ENCODE measurements at regions not wholly inside any gene's neighbourhood (a gene's known extent, or its start where the extent isn't known, plus 50 kb on each side); places are given as distances from the start of the nearest gene placed in this dataset.
"Not testable (repeated sequence)": the region's sequence is repeated elsewhere in the genome, so short reads cannot be mapped to it uniquely, and the experiment has no call there.

DNA sequence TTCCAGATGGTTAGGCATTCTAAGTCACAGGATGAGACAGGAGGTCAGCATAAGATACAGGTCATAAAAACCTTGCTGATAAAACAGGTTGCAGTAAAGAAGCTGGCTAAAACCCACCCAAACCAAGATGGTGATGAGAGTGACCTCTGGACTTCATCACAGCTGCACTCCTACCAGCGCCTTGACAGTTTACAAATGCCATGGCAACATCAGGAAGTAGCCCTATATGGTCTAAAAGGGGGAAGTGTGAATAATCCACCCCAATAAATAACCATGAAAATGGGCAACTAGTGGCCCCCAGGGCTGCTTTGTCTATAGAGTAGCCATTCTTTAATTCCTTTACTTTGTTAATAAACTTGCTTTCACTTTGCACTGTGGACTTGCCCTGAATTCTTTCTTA is 1448.4 kb downstream of the KCNT2 start:
- not testable (repeated sequence) for DNase-seq

DNA sequence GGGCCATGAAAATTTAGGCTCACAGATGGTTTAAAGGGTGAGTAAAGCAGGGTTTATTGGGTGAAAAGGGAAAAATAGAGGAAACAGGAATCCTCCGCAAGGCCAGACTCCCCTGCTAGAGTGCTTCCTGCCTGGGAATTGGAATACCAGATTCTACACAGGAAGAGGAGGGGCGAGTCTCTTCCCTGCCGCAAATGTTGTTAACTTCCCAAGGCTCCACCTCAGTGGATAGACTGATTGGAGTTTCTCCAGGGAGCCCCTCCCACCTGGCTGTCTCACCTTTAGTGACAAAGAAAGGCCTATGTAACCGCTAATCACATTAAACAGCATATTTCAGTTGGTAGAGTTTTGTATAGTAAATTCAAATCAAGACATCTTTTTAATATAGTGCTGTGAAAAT is 1450.1 kb downstream of the KCNT2 start:
- no peak for DNase-seq

- DNase-seq, result no peak
These were observed 1455.1 kb downstream of the KCNT2 start for GRCh38 chr1:195153107-195153506.

DNA sequence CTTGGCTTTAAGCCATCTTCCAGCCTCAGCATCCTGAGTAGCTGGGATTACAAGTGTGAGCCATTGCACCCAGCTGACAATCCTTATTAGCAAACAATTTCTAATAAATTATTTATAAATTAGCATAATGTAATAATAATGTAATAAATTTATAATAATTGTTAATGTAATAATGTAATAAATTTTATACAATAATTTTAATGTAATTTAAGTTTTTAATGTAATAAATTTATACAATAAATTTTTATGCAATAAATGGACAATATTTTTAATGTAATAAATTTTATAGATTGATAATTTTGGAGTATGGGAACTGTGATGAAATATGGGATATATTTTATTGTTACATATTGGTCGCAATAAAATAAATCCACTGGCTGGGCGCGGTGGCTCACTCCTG is 1457.5 kb downstream of the KCNT2 start:
- no peak for DNase-seq

DNA sequence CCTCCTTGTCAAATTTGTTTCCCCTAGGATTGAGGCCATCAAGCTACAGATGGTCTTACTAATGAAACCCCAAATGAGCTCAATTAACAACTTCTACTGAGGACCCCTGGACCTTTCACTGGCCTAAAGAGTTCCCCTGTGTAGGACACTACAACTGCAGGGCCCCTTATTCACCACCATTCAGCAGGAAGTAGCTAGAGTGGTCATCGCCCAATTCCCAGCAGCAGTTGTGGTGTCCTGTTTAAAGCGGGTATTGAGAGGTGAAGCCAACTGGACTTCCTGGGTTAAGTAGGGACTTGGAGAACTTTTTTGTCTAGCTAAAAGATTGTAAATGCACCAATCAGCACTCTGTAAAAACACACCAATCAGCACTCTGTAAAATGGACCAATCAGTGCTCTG is 1466.9 kb downstream of the KCNT2 start:
- no peak for DNase-seq

DNA sequence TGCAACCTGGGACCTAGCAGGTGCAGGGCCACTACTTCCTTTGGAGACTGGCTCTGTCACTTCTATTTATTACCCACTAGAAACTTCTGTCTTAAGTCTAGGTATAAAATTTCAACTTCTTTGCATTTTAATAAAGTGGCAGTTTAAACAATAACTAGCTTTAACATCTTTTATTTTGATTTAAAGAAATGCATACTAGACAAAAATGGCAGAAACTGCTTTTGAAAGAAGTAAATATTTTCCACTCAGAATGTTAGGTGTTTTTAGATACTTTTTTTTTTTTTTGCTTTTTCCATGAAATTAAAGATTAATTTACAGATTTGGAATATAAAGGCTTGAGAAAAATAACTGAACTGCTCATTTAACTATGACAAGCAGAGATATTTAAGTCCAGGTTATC is 1477.6 kb downstream of the KCNT2 start:
- DNase-seq, result no peak

- DNase-seq, result no peak
These were observed 1485.7 kb downstream of the KCNT2 start for GRCh38 chr1:195122497-195122896.

DNA sequence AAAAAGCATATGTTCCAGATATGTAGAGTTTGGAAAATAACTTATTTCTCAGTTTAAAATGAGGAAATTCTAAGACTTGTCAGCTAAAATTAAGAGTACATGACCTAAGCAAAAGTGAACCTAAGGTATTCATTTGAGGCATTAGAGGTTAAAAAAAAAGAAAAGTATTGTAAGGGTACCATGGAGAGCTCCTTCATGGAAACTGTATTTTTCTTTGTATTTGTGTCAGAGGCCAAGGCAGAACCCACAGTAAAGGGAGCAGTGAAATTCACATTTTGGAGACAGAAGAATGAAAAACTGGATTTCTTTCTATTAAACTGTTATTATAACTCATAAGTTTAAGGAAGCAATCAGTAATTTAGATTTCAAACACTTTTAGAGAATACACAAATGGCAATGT is 1494.8 kb downstream of the KCNT2 start:
- DNase-seq, result no peak

DNA sequence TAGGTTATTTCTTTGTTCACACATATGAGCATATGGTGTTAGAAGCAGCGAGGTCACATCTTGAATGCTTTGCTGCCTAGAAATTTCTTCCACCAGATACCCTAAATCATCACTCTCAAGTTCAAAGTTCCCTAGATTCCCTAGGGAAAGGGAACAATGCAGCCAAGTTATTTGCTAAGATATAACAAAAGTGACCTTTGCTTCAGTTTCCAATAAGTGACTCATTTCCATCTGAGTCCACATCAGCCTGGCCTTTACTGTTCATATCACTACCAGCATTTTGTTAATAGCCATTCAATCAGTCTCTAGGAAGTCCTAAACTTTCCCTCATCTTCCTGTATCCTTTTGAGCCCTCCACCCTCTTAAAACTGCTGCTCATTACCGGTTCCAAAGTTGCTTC is 1502.5 kb downstream of the KCNT2 start:
- no peak for DNase-seq

- DNase-seq, result no peak
These were observed 1503.0 kb downstream of the KCNT2 start for GRCh38 chr1:195105281-195105680.

- DNase-seq, result no peak
These were observed 1510.9 kb downstream of the KCNT2 start for GRCh38 chr1:195097316-195097715.

- DNase-seq, result no peak
These were observed 1512.2 kb downstream of the KCNT2 start for GRCh38 chr1:195096051-195096521.

DNA sequence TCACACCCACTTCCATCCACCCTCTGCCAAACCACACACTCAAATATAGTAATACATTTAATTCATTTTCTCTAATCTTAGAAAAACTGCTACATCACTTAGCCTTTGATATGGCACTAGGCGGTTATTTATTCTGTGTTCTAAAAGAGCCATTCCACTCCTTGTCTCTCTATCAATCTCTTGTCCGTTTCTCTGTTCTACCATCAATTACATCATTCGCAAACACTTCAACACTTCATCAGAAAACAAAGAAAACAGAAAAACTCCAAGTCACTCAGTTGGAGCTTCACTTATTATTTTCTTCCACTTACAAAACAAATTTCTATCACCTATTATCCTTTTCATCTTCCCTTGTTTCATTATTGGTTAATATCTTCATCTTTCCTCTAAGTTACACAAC is 1523.0 kb downstream of the KCNT2 start:
- DNase-seq, result no peak

GRCh38 chr1:195082183-195082582 is 1526.1 kb downstream of the KCNT2 start:
- no peak for DNase-seq

- no peak for DNase-seq
These were observed 1531.6 kb downstream of the KCNT2 start for GRCh38 chr1:195076682-195077081.

GRCh38 chr1:195075973-195076372 is 1532.3 kb downstream of the KCNT2 start:
- DNase-seq, result no peak

- no peak for DNase-seq
These were observed 1536.8 kb downstream of the KCNT2 start for GRCh38 chr1:195071461-195071860.

DNA sequence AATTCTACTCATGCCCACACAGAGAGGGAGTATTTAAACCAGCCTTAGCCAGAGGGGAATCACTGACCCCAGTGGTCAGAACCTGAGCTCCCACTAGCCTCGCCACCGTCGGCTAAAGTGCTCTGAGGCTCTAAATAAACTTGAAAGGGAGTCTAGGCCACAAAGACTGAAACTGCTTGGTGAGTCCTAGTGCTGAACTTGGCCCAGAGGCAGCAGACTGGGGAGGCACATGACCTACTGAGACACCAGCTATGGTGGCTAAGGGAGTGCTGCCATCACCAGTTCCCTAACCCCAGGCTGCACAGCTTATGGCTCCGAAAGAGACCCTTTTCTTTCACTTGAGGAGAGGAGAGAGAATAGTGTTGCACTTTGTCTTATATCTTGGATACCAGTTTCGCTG is 1542.8 kb downstream of the KCNT2 start:
- no peak for DNase-seq

DNA sequence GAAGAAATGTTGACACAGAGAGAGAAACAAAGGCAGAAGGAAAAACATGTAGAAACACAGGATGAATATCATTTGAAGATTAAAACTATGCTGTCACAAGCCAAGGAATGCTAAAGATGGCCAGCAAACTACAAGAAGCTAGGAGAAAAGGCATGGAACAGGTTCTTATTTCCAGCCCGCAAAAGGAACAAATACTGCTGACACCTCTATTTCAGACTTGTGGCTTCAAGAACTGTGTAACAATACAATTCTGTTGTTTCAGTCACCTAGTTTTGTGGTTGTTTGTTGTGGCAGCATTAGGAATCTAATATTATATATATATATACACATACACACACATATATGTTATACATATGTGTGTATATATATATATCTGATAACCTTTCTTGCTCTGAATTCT is 1543.9 kb downstream of the KCNT2 start:
- DNase-seq, result no peak

GRCh38 chr1:195054217-195054687 is 1554.0 kb downstream of the KCNT2 start:
- no peak for DNase-seq

DNA sequence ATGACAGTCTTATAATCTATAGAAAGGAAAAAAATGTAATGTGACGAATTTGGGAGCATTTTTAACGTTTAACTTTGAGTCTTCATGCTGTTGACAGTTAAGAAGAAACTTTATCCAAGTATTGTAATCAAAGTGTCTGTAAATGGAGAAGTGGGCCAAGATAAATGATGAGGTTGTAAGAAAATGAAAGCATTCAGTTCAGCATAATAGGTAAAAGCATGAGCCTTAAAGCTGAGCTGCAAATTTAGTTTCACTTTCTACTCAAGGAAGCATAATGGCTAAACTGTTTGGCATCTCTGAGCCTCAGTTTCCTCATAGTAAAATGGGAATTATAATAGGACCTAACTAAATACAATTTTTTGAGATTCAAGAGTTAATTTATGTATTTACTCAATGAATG is 1554.8 kb downstream of the KCNT2 start:
- no peak for DNase-seq

GRCh38 chr1:195047772-195048171 is 1560.5 kb downstream of the KCNT2 start:
- no peak for DNase-seq

- DNase-seq, result no peak
These were observed 1563.2 kb downstream of the KCNT2 start for GRCh38 chr1:195045072-195045471.

GRCh38 chr1:195030793-195031192 is 1577.4 kb downstream of the KCNT2 start:
- no peak for DNase-seq

DNA sequence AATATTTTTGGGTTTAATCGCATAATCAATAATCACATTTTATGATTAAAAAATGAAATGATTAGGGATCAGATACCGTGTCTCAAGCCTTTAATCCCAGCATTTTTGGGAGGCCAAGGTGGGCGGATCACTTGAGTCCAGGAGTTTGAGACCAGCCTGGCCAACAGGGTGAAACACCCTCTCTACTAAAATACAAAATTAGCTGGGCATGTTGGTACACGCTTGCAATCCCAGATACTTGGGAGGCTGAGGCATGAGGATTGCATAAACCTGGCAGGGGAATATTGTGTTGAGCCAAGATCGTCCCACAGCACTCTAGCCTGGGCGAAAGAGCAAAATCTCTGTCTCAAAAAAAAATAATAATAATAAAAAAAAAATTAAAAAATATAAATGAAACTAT is 1581.4 kb downstream of the KCNT2 start:
- no peak for DNase-seq

- DNase-seq, result no peak
These were observed 1588.9 kb downstream of the KCNT2 start for GRCh38 chr1:195019385-195019784.
